GM12878 (cell line): ENCODE measurements at regions not wholly inside any gene's neighbourhood (a gene's known extent, or its start where the extent isn't known, plus 50 kb on each side); places are given as distances from the start of the nearest gene placed in this dataset.
A peak's percentile ranks its signal among the peaks of the same experiment; 100 is the strongest.

Experiments
- ATAC-seq: fragments of 200-7000 bp; cut with Tn5 transposase; 3 replicates; pipeline ENCODE4 v1.9.1; 2020; ENCODE audit warnings: mild to moderate bottlenecking, moderate library complexity
- BruUV-seq: library from RNA; stranded (reverse); fragments of 400-500 nt; replicated peaks from 2 replicates; lab custom pipeline; 2021; lab: Mats Ljungman, UMichigan
- CTCF ChIA-PET: fragments of 300-600 bp; sonication (Branson Sonifier 250); formaldehyde crosslinking; extraction: SDS; loops from one replicate; lab custom pipeline; 2021; ENCODE audit warnings: inconsistent platforms; lab: Yijun Ruan, JAX
- POLR2A ChIA-PET: fragments of 350-600 bp; formaldehyde crosslinking; extraction: SDS; loops from one replicate; lab custom pipeline; 2021; ENCODE audit warnings: inconsistent platforms; lab: Charles Lee
- RAD21 ChIA-PET: fragments of 300-600 bp; sonication (Branson Sonifier 250); formaldehyde crosslinking; loops from one replicate; lab custom pipeline; 2023; ENCODE audit warnings: antibody characterized with exemption; ENCODE audit not compliant: unreplicated experiment; lab: Charles Lee
- SMC1A ChIA-PET: fragments of 300-600 bp; sonication (Branson Sonifier 250); formaldehyde crosslinking; loops from one replicate; lab custom pipeline; 2023; ENCODE audit not compliant: unreplicated experiment, uncharacterized antibody; lab: Charles Lee
- DNase-seq: peaks from one replicate; pipeline ENCODE4 v3.0.0-alpha.2; 2011; ENCODE audit warnings: low read depth, low spot score
- FAIRE-seq: peaks from 3 replicates; lab custom pipeline; 2011; peaks lifted over from hg19 to GRCh38; lab: Jason Lieb, UNC
- H2AFZ ChIP-seq: 2 replicates; pipeline ENCODE4 v1.6.0; 2011; ENCODE audit warnings: low read depth, low read length, control low read depth; ENCODE audit not compliant: control insufficient read depth
- H3K27ac ChIP-seq: 2 replicates; pipeline ENCODE4 v1.5.1; 2011; ENCODE audit warnings: control low read depth; ENCODE audit not compliant: control insufficient read depth, insufficient read depth
- H3K27me3 ChIP-seq, 2 experiments: replicated peaks in 1 of 2; 2 replicates each; pipeline versions ENCODE4 v1.6.0 to v1.6.1; 2011; ENCODE audit warnings: low read length in 1 of 2; ENCODE audit not compliant: control insufficient read depth in 2 of 2, insufficient read depth in 2 of 2
- H3K36me3 ChIP-seq, 2 experiments: 2 replicates each; pipeline ENCODE4 v1.5.1; 2011; ENCODE audit warnings: low read length in 1 of 2; ENCODE audit not compliant: control insufficient read depth in 2 of 2, insufficient read depth in 2 of 2
- H3K4me1 ChIP-seq: 2 replicates; pipeline ENCODE4 v1.6.1; 2011; ENCODE audit warnings: mild to moderate bottlenecking, low read length, moderate library complexity, mixed read lengths; ENCODE audit not compliant: control insufficient read depth, insufficient read depth
- H3K4me2 ChIP-seq: 2 replicates; pipeline ENCODE4 v1.6.0; 2011; ENCODE audit warnings: control low read depth; ENCODE audit not compliant: control insufficient read depth, insufficient read depth
- H3K4me3 ChIP-seq: fragments of 200-600 bp; sonication (generic); 2 replicates; pipeline ENCODE4 v1.5.1; 2016
- H3K79me2 ChIP-seq: 2 replicates; pipeline ENCODE4 v1.6.0; 2011; ENCODE audit warnings: low read length; ENCODE audit not compliant: control insufficient read depth, insufficient read depth
- H3K9ac ChIP-seq: 2 replicates; pipeline ENCODE4 v1.8.0; 2011; ENCODE audit warnings: low read length, control low read depth, mixed read lengths; ENCODE audit not compliant: control insufficient read depth, insufficient read depth
- H3K9me3 ChIP-seq: replicated peaks from 3 replicates; pipeline ENCODE4 v1.5.1; 2011; ENCODE audit warnings: mild to moderate bottlenecking, low read length; ENCODE audit not compliant: control insufficient read depth, insufficient read depth
- H4K20me1 ChIP-seq: 2 replicates; pipeline ENCODE4 v1.6.0; 2011; ENCODE audit not compliant: control insufficient read depth, insufficient read depth
- BCLAF1 ChIP-seq: fragments of 450-650 bp; IDR thresholded peaks from 2 replicates; pipeline ENCODE4 v1.6.1; 2017; ENCODE audit warnings: antibody characterized with exemption, mild to moderate bottlenecking, moderate library complexity
- KLF5 ChIP-seq: fragments of 450-650 bp; IDR thresholded peaks from 2 replicates; pipeline ENCODE4 v1.6.1; 2014; ENCODE audit warnings: mild to moderate bottlenecking; ENCODE audit not compliant: partially characterized antibody
- MLLT1 ChIP-seq: fragments of 450-650 bp; IDR thresholded peaks from 2 replicates; pipeline ENCODE4 v1.6.1; 2016; ENCODE audit warnings: mild to moderate bottlenecking
- NR2C2 ChIP-seq: IDR thresholded peaks from 2 replicates; pipeline ENCODE4 v1.6.1; 2011; ENCODE audit warnings: borderline replicate concordance, low read depth; ENCODE audit not compliant: control insufficient read depth, insufficient read length
- RB1 ChIP-seq: fragments of 450-650 bp; formaldehyde crosslinking; IDR thresholded peaks from 2 replicates; pipeline ENCODE4 v1.6.1; 2017; ENCODE audit warnings: mild to moderate bottlenecking, borderline replicate concordance
- SIX5 ChIP-seq: IDR thresholded peaks from 2 replicates; pipeline ENCODE4 v1.6.1; 2011; ENCODE audit warnings: mild to moderate bottlenecking, low read depth, low read length, moderate library complexity; ENCODE audit not compliant: severe bottlenecking
- SUPT20H ChIP-seq: IDR thresholded peaks from 2 replicates; pipeline ENCODE4 v1.6.1; 2011; ENCODE audit warnings: low read depth, mild to moderate bottlenecking, low read length, moderate library complexity, borderline replicate concordance; ENCODE audit not compliant: control insufficient read depth
- YBX1 ChIP-seq: fragments of 450-650 bp; IDR thresholded peaks from 2 replicates; pipeline ENCODE4 v1.6.1; 2016; ENCODE audit warnings: antibody characterized with exemption
- WGBS: methylation state at CpG from one replicate; pipeline ENCODE4 v1.1.6; 2016; ENCODE audit warnings: low lambda C conversion rate; ENCODE audit not compliant: insufficient replicate concordance, insufficient coverage; ENCODE audit errors: missing lambda C conversion rate; 5-methylcytosine and 5-hydroxymethylcytosine counted together
- in situ Hi-C: fragments of 300-500 bp; cut with MboI; formaldehyde crosslinking; loops from 9 replicates; pipeline ENCODE4 v1.14.3; 2018; ENCODE audit warnings: mixed read lengths
- intact Hi-C: fragments of 100-400 bp; cut with micrococcal nuclease; formaldehyde crosslinking; loops from one replicate; pipeline ENCODE4 v1.14.2; 2022; ENCODE audit not compliant: unreplicated experiment
- TF ChIP-seq, protein P1 (sequence below): fragments of 450-650 bp; IDR thresholded peaks from 2 replicates; pipeline ENCODE4 v1.6.1; 2017; ENCODE audit warnings: low read depth, mild to moderate bottlenecking, moderate library complexity

GRCh38 chr1:234769284-234769985 is 159.5 kb upstream of the IRF2BP2 start (continued):
- TF ChIP-seq BCLAF1 (no peak), YBX1 (no peak)

DNA sequence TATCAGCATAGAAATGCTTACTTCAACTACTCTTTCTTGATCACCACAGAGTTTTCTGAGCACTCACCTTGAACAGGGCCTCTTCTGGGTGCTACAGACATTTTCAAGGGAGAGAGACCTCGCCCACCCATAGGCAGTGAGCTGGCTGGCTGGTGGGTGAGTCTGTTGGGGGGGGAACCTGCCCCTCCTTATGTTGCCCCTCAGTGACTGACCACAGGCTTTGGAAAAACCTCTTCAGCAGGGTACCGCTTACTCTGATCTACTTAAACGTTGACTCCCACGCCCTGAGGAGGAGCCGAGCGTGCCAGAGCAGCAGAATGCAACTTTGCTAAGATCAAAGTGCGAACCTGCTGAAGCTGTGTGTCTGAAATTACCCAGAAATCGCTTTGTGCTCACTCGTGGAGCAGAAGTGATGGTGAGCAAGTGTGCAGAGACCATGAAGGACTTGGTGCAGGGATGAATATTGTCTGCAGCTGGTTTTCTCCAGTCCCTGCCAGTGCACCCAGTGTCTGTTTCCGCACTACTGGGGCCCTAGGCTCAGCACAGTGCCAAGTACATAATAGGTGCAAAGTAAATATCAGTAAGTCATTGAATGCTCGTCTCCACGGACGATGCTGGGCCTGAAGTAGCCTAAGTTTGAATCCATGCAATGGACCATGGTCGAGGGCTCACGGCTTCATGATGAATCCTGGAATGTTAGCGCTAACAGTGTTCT is 158.7 kb upstream of the IRF2BP2 start:
- H3K4me3 ChIP-seq: no peak overlapping the region
- H3K4me2 ChIP-seq: peak overlapping the region; percentile 40; the same call in 1 of the 2 replicates
- RAD21 ChIA-PET: interaction anchor here (0.8 to 13.1 kb wide), 15 partner anchors 14 to 314 kb away, joined by 3 to 155 read pairs (median 4); partner anchors contain the start of gene IRF2BP2
- POLR2A ChIA-PET: interaction anchor here (0.8 to 1.7 kb wide), 8 partner anchors 38 to 167 kb away, joined by 3 to 6 read pairs (median 3); partner anchors contain the start of gene IRF2BP2
- FAIRE-seq (no peak), DNase-seq (no peak), ATAC-seq (no peak)
- H3K27me3 ChIP-seq: no peaks in the 10 kb centered on the region
- BruUV-seq: no TSS peak
- no peaks in the 10 kb centered on the region for H3K36me3 ChIP-seq
- intact Hi-C loops (loop anchor here (1.0 kb wide), 1 partner anchor 158 kb away; the partner anchor contains the start of gene IRF2BP2), in situ Hi-C loops (no loop called here)
- no peaks in the 10 kb centered on the region; the same call in 2 of the 3 replicates for H3K9me3 ChIP-seq
- SMC1A ChIA-PET: interaction anchor here (0.7 to 9.0 kb wide), 21 partner anchors 27 to 251 kb away, joined by 3 to 92 read pairs (median 4); partner anchors contain the start of gene IRF2BP2
- H3K27ac ChIP-seq: peak overlapping the region; percentile 54; the same call in 1 of the 2 replicates
- WGBS: 64% methylated on average over 16 of the region's 16 CpGs
- H4K20me1 ChIP-seq: no peaks in the 10 kb centered on the region
- H2AFZ ChIP-seq: no peak overlapping the region; the same call in 1 of the 2 replicates
- peaks cover 37% of the 10 kb centered on the region for H3K4me1 ChIP-seq
- CTCF ChIA-PET: interaction anchor here (1.2 to 2.4 kb wide), 5 partner anchors 38 to 269 kb away, joined by 4 to 12 read pairs (median 10); no protein-coding TSS in a partner anchor
- H3K9ac ChIP-seq: no peak overlapping the region
- no peaks in the 10 kb centered on the region for H3K79me2 ChIP-seq
- no peak for TF ChIP-seq SIX5
- peak; percentile 13; the same call in 1 of the 2 replicates for TF ChIP-seq RB1
- no peak for TF ChIP-seq KLF5
- TF ChIP-seq SUPT20H: no peak
- TF ChIP-seq MLLT1: peak; percentile 73
- no peak for TF ChIP-seq NR2C2
- TF ChIP-seq, protein P1, sequence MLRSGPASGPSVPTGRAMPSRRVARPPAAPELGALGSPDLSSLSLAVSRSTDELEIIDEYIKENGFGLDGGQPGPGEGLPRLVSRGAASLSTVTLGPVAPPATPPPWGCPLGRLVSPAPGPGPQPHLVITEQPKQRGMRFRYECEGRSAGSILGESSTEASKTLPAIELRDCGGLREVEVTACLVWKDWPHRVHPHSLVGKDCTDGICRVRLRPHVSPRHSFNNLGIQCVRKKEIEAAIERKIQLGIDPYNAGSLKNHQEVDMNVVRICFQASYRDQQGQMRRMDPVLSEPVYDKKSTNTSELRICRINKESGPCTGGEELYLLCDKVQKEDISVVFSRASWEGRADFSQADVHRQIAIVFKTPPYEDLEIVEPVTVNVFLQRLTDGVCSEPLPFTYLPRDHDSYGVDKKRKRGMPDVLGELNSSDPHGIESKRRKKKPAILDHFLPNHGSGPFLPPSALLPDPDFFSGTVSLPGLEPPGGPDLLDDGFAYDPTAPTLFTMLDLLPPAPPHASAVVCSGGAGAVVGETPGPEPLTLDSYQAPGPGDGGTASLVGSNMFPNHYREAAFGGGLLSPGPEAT: peak; percentile 10; the same call in 1 of the 2 replicates
